ENCODE measurements at regions not wholly inside any gene's neighbourhood (a gene's known extent, or its start where the extent isn't known, plus 50 kb on each side); places are given as distances from the start of the nearest gene placed in this dataset.
"Not testable (repeated sequence)": the region's sequence is repeated elsewhere in the genome, so short reads cannot be mapped to it uniquely, and the experiment has no call there.

DNA sequence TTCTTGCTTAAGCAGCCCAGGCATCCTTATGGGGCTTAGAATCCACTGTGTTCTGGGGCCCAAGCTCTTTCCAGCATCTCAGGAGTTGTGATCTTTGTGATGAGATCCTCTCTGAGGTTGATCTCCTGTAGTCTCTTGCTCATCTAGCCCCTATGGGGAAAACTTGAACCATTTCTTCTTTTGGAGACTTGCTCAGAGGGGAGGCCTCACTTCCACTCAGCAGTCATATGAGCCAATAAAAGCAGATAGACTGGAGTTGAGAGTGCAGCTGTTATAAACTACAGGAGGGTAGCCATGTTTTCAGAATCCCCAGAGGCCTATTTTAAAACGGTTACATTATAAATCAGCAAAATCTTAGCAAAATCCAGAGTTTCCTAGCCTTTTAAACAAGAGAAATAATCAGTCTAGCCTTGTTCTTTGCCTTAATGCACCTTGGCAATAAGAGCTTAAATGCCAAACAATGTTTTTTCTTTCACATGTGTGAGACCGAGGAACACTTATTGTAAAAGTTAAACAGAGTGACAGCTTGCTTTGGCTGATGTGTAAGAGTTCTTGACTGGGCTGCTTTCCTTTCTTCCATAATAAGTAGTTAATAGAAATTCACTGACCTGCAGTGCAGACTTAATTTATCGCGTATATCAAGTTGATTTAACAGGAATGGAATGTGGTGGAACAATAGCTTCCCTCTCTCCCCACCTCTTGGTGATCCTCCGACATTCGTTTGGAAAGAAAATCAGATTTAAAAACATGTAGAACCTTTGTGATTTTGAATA is 168.3 kb downstream of the NEDD1 start:
- Histone ChIP-seq H3K9ac (ENCODE audit: insufficient read depth, low read length, poor library complexity, severe bottlenecking) (no peak overlapping the region), H3K27ac (ENCODE audit: low read depth in 1 of 2, low read length in 2 of 2) (no peak overlapping the region), H3K4me2 (replicated peaks; ENCODE audit: extremely low read depth, low read length, poor library complexity, severe bottlenecking) (no peak overlapping the region), H3K4me3 (replicated peaks in 1 of 3; ENCODE audit: low read depth in 2 of 3, low read length in 3 of 3) (no peak overlapping the region), H3K36me3 (replicated peaks in 1 of 2; ENCODE audit: control insufficient read depth in 1 of 2, insufficient read depth in 2 of 2, low read length in 2 of 2) (no peaks in the 10 kb centered on the region), H3K4me1 (ENCODE audit: control insufficient read depth in 1 of 2, insufficient read depth in 2 of 2, low read length in 2 of 2) (no peaks in the 10 kb centered on the region), H3K27me3 (ENCODE audit: control insufficient read depth in 2 of 2, insufficient read depth in 2 of 2, low read length in 2 of 2) (no peaks in the 10 kb centered on the region), H2AFZ (ENCODE audit: insufficient read depth, low read depth, low read length, poor library complexity, severe bottlenecking) (no peak overlapping the region), H3K9me3 (replicated peaks in 1 of 2; ENCODE audit: control insufficient read depth in 1 of 2, insufficient read depth in 1 of 2, low read length in 2 of 2) (peaks cover 0 to 4% of the 10 kb centered on the region in 2 donors), H3K79me2 (ENCODE audit: insufficient read depth, low read length) (no peaks in the 10 kb centered on the region), H4K20me1 (ENCODE audit: insufficient read depth, low read length) (no peaks in the 10 kb centered on the region)
- Mint-ChIP-seq H3K9me3 (peaks cover 0 to 8% (median 2%) of the 10 kb centered on the region in 7 donors), H3K27me3 (ENCODE audit: low read depth in 3 of 3) (peaks cover 0 to 2% (median 2%) of the 10 kb centered on the region in 3 donors), H3K27ac (no peak overlapping the region), H3K4me1 (no peaks in the 10 kb centered on the region), H3K4me3 (no peak overlapping the region), H3K36me3 (no peaks in the 10 kb centered on the region)
- WGBS (ENCODE audit: insufficient coverage): 60% methylated on average over 1 of the region's 6 CpGs
- no peak for DNase-seq
- intact Hi-C loops (cut with micrococcal nuclease): no loop called here
- TF ChIP-seq, protein P1, sequence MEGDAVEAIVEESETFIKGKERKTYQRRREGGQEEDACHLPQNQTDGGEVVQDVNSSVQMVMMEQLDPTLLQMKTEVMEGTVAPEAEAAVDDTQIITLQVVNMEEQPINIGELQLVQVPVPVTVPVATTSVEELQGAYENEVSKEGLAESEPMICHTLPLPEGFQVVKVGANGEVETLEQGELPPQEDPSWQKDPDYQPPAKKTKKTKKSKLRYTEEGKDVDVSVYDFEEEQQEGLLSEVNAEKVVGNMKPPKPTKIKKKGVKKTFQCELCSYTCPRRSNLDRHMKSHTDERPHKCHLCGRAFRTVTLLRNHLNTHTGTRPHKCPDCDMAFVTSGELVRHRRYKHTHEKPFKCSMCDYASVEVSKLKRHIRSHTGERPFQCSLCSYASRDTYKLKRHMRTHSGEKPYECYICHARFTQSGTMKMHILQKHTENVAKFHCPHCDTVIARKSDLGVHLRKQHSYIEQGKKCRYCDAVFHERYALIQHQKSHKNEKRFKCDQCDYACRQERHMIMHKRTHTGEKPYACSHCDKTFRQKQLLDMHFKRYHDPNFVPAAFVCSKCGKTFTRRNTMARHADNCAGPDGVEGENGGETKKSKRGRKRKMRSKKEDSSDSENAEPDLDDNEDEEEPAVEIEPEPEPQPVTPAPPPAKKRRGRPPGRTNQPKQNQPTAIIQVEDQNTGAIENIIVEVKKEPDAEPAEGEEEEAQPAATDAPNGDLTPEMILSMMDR (IDR thresholded peaks at IDR 0.05): no peak

- H3K36me3 Mint-ChIP-seq: no peaks in the 10 kb centered on the region
Measured at GRCh38 chr12:97075934-97076630, 169.0 kb downstream of the NEDD1 start.

DNA sequence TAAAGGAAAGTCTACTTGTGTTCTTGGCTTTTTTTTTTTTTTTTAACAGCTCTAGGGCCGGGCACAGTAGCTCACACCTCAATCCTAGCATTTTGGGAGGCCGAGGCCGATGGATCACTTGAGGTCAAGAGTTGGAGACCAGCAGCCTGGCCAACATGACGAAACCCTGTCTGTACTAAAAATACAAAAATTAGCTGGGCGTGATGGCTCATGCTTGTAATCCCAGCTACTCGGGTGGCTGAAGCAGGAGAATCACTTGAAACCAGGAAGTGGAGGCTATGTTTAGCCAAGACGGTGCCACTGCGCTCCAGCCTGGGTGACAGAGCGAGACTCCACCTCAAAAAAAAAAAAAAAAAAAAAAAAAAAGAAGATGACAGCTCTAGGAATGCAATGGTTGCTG is 169.9 kb downstream of the NEDD1 start:
- H3K36me3 ChIP-seq (replicated peaks in 1 of 2; ENCODE audit: control insufficient read depth in 1 of 2, insufficient read depth in 2 of 2, low read length in 2 of 2); H3K4me3 ChIP-seq (replicated peaks in 1 of 3; ENCODE audit: low read depth in 2 of 3, low read length in 3 of 3); DNase-seq; H3K27ac ChIP-seq (ENCODE audit: low read depth in 1 of 2, low read length in 2 of 2); H3K27ac Mint-ChIP-seq; H3K4me1 ChIP-seq (ENCODE audit: control insufficient read depth in 1 of 2, insufficient read depth in 2 of 2, low read length in 2 of 2); H4K20me1 ChIP-seq (ENCODE audit: insufficient read depth, low read length); H3K4me3 Mint-ChIP-seq; H3K9me3 ChIP-seq (replicated peaks in 1 of 2; ENCODE audit: control insufficient read depth in 1 of 2, insufficient read depth in 1 of 2, low read length in 2 of 2); H3K27me3 ChIP-seq (ENCODE audit: control insufficient read depth in 2 of 2, insufficient read depth in 2 of 2, low read length in 2 of 2); H3K9ac ChIP-seq (ENCODE audit: insufficient read depth, low read length, poor library complexity, severe bottlenecking); H3K36me3 Mint-ChIP-seq; H3K4me1 Mint-ChIP-seq; H3K9me3 Mint-ChIP-seq; H2AFZ ChIP-seq (ENCODE audit: insufficient read depth, low read depth, low read length, poor library complexity, severe bottlenecking); intact Hi-C loops (cut with micrococcal nuclease); H3K79me2 ChIP-seq (ENCODE audit: insufficient read depth, low read length); H3K27me3 Mint-ChIP-seq (ENCODE audit: low read depth in 3 of 3); H3K4me2 ChIP-seq (replicated peaks; ENCODE audit: extremely low read depth, low read length, poor library complexity, severe bottlenecking): not testable (repeated sequence)
- 89% methylated on average over 4 of the region's 9 CpGs for WGBS (ENCODE audit: insufficient coverage)

More at GRCh38 chr12:97075934-97076630, 169.0 kb downstream of the NEDD1 start:
- H3K9me3 Mint-ChIP-seq: peaks cover 0 to 8% (median 2%) of the 10 kb centered on the region in 7 donors
- DNase-seq: no peak
- H3K4me3 ChIP-seq (replicated peaks in 1 of 3; ENCODE audit: low read depth in 2 of 3, low read length in 3 of 3): no peak overlapping the region
- peaks cover 0 to 4% of the 10 kb centered on the region in 2 donors for H3K9me3 ChIP-seq (replicated peaks in 1 of 2; ENCODE audit: control insufficient read depth in 1 of 2, insufficient read depth in 1 of 2, low read length in 2 of 2)
- no peaks in the 10 kb centered on the region for H4K20me1 ChIP-seq (ENCODE audit: insufficient read depth, low read length)
- WGBS (ENCODE audit: insufficient coverage): 100% methylated on average over 1 of the region's 6 CpGs
- no peaks in the 10 kb centered on the region for H3K27me3 ChIP-seq (ENCODE audit: control insufficient read depth in 2 of 2, insufficient read depth in 2 of 2, low read length in 2 of 2)
- no peaks in the 10 kb centered on the region for H3K4me1 Mint-ChIP-seq
- H3K4me3 Mint-ChIP-seq: no peak overlapping the region
- intact Hi-C loops (cut with micrococcal nuclease): no loop called here
- no peak overlapping the region for H3K27ac Mint-ChIP-seq
- H3K9ac ChIP-seq (ENCODE audit: insufficient read depth, low read length, poor library complexity, severe bottlenecking): no peak overlapping the region
- no peak overlapping the region for H3K27ac ChIP-seq (ENCODE audit: low read depth in 1 of 2, low read length in 2 of 2)
- H2AFZ ChIP-seq (ENCODE audit: insufficient read depth, low read depth, low read length, poor library complexity, severe bottlenecking): no peak overlapping the region
- no peaks in the 10 kb centered on the region for H3K36me3 ChIP-seq (replicated peaks in 1 of 2; ENCODE audit: control insufficient read depth in 1 of 2, insufficient read depth in 2 of 2, low read length in 2 of 2)
- TF ChIP-seq, protein P1 (IDR thresholded peaks at IDR 0.05): no peak
- H3K79me2 ChIP-seq (ENCODE audit: insufficient read depth, low read length): no peaks in the 10 kb centered on the region
- no peak overlapping the region for H3K4me2 ChIP-seq (replicated peaks; ENCODE audit: extremely low read depth, low read length, poor library complexity, severe bottlenecking)
- H3K4me1 ChIP-seq (ENCODE audit: control insufficient read depth in 1 of 2, insufficient read depth in 2 of 2, low read length in 2 of 2): no peaks in the 10 kb centered on the region
- H3K27me3 Mint-ChIP-seq (ENCODE audit: low read depth in 3 of 3): peaks cover 0 to 2% (median 2%) of the 10 kb centered on the region in 3 donors
